ENCODE measurements at regions not wholly inside any gene's neighbourhood (a gene's known extent, or its start where the extent isn't known, plus 50 kb on each side); places are given as distances from the start of the nearest gene placed in this dataset.

GRCh38 chr3:187957165-187957581 is 196.8 kb upstream of the LPP start:
- no peaks in the 10 kb centered on the region for H3K27me3 ChIP-seq
- H3K27ac ChIP-seq, result peak overlapping the region; percentile 91
- TF ChIP-seq, protein P1, sequence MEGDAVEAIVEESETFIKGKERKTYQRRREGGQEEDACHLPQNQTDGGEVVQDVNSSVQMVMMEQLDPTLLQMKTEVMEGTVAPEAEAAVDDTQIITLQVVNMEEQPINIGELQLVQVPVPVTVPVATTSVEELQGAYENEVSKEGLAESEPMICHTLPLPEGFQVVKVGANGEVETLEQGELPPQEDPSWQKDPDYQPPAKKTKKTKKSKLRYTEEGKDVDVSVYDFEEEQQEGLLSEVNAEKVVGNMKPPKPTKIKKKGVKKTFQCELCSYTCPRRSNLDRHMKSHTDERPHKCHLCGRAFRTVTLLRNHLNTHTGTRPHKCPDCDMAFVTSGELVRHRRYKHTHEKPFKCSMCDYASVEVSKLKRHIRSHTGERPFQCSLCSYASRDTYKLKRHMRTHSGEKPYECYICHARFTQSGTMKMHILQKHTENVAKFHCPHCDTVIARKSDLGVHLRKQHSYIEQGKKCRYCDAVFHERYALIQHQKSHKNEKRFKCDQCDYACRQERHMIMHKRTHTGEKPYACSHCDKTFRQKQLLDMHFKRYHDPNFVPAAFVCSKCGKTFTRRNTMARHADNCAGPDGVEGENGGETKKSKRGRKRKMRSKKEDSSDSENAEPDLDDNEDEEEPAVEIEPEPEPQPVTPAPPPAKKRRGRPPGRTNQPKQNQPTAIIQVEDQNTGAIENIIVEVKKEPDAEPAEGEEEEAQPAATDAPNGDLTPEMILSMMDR (IDR thresholded peaks at IDR 0.05), result no peak
- H3K4me3 ChIP-seq (ENCODE audit: low read depth in 1 of 2, low read length in 1 of 2), result no peak overlapping the region
- H3K36me3 ChIP-seq, result no peaks in the 10 kb centered on the region
- H3K4me1 ChIP-seq (ENCODE audit: control insufficient read depth in 1 of 2, insufficient read depth in 1 of 2, low read depth in 1 of 2, low read length in 1 of 2), result peaks cover 95 to 99% of the 10 kb centered on the region in 2 experiments
- H3K9me3 ChIP-seq, result no peaks in the 10 kb centered on the region

- no peaks in the 10 kb centered on the region for H3K36me3 ChIP-seq
- peaks cover 95 to 99% of the 10 kb centered on the region in 2 experiments for H3K4me1 ChIP-seq (ENCODE audit: control insufficient read depth in 1 of 2, insufficient read depth in 1 of 2, low read depth in 1 of 2, low read length in 1 of 2)
- H3K27ac ChIP-seq, result peak overlapping the region; percentile 91
- no peak overlapping the region for H3K4me3 ChIP-seq (ENCODE audit: low read depth in 1 of 2, low read length in 1 of 2)
- TF ChIP-seq, protein P1 (IDR thresholded peaks at IDR 0.05), result no peak
- no peaks in the 10 kb centered on the region for H3K27me3 ChIP-seq
- H3K9me3 ChIP-seq, result no peaks in the 10 kb centered on the region
These were observed 196.4 kb upstream of the LPP start for GRCh38 chr3:187957582-187957981.

- TF ChIP-seq, protein P1 (IDR thresholded peaks at IDR 0.05), result no peak
- peak overlapping the region; percentile 80 for H3K27ac ChIP-seq
- no peaks in the 10 kb centered on the region for H3K27me3 ChIP-seq
- no peaks in the 10 kb centered on the region for H3K36me3 ChIP-seq
- H3K9me3 ChIP-seq, result no peaks in the 10 kb centered on the region
- H3K4me1 ChIP-seq (ENCODE audit: control insufficient read depth in 1 of 2, insufficient read depth in 1 of 2, low read depth in 1 of 2, low read length in 1 of 2), result peaks cover 95 to 99% of the 10 kb centered on the region in 2 experiments
- peak overlapping the region; percentile 7 to 16 for H3K4me3 ChIP-seq (ENCODE audit: low read depth in 1 of 2, low read length in 1 of 2)
These were observed 195.4 kb upstream of the LPP start for GRCh38 chr3:187958432-187959003.

- H3K4me1 ChIP-seq (ENCODE audit: control insufficient read depth in 1 of 2, insufficient read depth in 1 of 2, low read depth in 1 of 2, low read length in 1 of 2), result peaks cover 95 to 99% of the 10 kb centered on the region in 2 experiments
- no peaks in the 10 kb centered on the region for H3K36me3 ChIP-seq
- TF ChIP-seq, protein P1 (IDR thresholded peaks at IDR 0.05), result no peak
- no peaks in the 10 kb centered on the region for H3K27me3 ChIP-seq
- H3K9me3 ChIP-seq, result no peaks in the 10 kb centered on the region
- H3K4me3 ChIP-seq (ENCODE audit: low read depth in 1 of 2, low read length in 1 of 2), result no peak overlapping the region
- H3K27ac ChIP-seq, result peak overlapping the region; percentile 90
These were observed 193.1 kb upstream of the LPP start for GRCh38 chr3:187960820-187961219.

GRCh38 chr3:187961366-187961765 is 192.6 kb upstream of the LPP start:
- TF ChIP-seq, protein P1 (IDR thresholded peaks at IDR 0.05), result no peak
- H3K27me3 ChIP-seq, result no peaks in the 10 kb centered on the region
- peak overlapping the region; percentile 90 for H3K27ac ChIP-seq
- no peaks in the 10 kb centered on the region for H3K9me3 ChIP-seq
- H3K36me3 ChIP-seq, result no peaks in the 10 kb centered on the region
- no peak overlapping the region for H3K4me3 ChIP-seq (ENCODE audit: low read depth in 1 of 2, low read length in 1 of 2)
- peaks cover 95 to 99% of the 10 kb centered on the region in 2 experiments for H3K4me1 ChIP-seq (ENCODE audit: control insufficient read depth in 1 of 2, insufficient read depth in 1 of 2, low read depth in 1 of 2, low read length in 1 of 2)

All from neutrophil (primary cell).